Activated naive CD4-positive, alpha-beta T cell treated with anti-CD3 and anti-CD28 coated beads, Interleukin-2, amount 50 U/mL, for 16 hours (primary cell): ENCODE measurements at regions not wholly inside any gene's neighbourhood (a gene's known extent, or its start where the extent isn't known, plus 50 kb on each side); places are given as distances from the start of the nearest gene placed in this dataset.
"Not testable (repeated sequence)": the region's sequence is repeated elsewhere in the genome, so short reads cannot be mapped to it uniquely, and the experiment has no call there.

Experiments
- DNase-seq: peaks from one replicate; pipeline ENCODE4 v3.0.0-alpha.2; 2020

DNA sequence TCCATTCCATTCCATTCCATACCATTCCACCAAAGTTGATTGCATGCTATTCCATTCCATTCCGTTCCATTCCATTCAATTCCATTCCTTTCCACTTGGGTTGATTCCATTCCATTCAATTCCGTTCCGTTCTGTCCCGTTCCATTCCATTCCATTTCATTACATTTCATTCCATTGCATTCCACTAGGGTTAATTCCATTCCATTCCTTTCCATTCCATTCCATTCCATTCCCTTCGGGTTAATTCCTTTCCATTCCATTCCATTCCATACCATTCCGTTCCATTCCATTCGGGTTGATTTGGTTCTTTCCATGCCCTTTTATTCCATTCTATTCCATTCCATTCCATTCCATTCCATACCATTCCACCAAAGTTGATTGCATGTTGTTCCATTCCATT, 131.9 kb downstream of the CWH43 start:
- not testable (repeated sequence) for DNase-seq

DNA sequence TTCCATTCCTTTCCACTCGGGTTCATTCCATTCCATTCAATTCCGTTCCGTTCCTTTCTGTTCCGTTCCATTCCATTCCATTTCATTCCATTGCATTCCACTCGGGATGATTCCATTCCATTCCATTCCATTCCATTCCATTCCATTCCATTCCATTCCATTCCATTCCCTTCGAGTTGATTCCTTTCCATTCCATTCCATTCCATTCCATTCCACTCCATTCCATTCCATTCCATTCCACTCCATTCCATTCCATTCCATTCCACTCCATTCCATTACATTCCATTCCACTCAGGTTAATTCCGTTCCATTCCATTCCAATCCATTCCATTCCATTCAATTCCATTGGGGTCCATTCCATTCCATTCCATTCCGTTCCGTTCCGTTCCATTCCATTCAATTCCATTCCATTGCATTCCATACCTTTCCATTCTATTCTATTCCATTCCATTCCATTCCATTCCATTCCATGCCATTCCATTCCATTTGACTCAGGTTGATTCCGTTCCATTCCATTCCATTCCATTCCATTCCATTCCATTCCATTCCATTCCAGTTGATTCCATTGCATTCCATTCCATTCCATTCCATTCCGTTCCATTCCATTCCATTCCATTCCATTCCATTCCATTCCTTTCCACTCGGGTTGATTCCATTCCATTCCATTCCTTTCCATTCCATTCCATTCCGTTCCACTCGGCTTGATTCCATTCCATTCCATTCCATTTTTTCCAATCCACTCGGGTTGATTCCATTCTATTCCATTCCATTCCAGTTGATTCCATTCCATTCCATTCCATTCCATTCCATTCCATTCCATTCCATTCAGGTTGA, 132.5 kb downstream of the CWH43 start:
- not testable (repeated sequence) for DNase-seq

DNA sequence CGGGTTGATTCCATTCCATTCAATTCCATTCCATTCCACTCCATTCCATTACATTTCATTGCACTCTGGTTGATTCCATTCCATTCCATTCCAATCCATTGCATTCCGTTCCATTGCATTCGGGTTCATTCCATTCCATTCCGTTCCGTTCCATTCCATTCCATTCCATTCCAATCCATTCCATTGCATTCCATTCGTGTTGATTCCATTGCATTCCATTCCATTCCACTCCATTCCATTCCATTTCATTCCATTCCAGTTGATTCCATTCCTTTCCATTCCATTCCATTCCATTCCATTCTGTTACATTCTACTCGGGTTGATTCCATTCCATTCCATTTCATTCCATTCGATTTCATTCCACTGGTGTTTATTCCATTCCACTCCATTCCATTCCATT, 133.3 kb downstream of the CWH43 start:
- not testable (repeated sequence) for DNase-seq

DNA sequence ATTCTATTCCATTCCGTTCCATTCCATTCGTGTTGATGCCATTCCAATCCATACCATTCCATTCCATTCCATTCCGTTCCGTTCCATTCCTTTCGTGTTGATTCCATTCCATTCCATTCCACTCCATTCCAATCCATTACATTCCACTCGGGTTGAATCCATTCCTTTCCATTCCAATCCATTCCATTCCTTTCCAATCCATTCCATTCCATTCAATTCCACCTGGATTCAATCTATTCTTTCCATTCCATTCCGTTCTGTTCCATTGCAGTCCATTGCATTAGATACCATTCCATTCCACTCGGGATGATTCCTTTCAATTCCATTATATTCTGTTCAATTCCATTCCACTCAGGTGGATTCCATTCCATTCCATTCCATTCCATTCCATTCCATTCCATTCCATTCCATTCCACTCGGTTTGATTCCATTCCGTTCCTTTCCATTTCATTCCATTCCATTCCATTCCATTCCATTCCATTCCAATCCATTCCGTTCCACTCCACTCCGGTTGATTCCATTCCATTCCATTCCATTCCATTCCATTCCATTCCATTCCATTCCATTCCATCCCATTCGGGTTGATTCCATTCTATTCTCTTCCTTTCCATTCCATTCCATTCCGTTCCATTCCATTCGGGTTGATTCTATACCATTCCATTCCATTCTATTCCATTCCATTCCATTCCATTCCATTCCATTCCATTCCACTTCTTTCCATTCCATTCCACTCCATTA, 134.1 kb downstream of the CWH43 start:
- not testable (repeated sequence) for DNase-seq

DNA sequence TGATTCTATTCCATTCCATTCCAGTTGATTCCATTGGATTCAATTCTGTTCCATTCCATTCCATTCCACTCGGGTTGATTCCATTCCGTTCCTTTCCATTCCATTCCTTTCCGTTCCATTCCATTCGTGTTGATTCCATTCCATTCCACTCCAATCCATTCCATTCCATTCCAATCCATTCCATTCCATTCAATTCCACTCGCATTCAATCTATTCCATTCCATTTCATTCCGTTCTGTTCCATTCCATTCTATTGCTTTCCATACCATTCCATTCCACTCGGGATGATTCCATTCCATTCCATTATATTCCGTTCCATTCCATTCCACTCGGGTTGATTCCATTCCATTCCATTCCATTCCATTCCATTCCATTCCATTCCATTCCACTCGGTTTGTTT, 134.7 kb downstream of the CWH43 start:
- DNase-seq = not testable (repeated sequence)

DNA sequence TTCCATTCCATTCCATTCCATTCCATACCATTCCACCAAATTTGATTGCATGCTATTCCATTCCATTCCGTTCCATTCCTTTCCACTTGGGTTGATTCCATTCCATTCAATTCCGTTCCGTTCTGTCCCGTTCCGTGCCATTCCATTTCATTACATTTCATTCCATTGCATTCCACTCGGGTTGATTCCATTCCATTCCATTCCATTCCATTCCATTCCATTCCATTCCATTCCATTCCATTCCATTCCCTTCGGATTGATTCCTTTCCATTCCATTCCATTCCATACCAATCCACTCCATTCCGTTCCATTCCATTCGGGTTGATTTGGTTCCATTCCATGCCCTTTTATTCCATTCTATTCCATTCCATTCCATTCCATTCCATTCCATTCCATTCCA, 140.4 kb downstream of the CWH43 start:
- not testable (repeated sequence) for DNase-seq

DNA sequence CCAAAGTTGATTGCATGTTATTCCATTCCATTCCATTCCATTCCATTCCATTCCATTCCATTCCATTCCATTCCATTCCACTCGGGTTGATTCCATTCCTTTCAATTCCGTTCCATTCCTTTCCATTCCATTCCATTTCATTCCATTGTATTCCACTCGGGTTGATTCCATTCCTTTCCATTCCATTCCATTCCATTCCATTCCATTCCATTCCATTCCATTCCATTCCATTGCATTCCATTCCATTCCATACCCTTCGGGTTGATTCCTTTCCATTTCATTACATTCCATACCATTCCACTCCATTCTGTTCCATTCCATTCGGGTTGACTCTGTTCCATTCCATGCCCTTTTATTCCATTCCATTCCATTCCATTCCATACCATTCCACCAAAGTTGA, 140.8 kb downstream of the CWH43 start:
- DNase-seq = not testable (repeated sequence)

DNA sequence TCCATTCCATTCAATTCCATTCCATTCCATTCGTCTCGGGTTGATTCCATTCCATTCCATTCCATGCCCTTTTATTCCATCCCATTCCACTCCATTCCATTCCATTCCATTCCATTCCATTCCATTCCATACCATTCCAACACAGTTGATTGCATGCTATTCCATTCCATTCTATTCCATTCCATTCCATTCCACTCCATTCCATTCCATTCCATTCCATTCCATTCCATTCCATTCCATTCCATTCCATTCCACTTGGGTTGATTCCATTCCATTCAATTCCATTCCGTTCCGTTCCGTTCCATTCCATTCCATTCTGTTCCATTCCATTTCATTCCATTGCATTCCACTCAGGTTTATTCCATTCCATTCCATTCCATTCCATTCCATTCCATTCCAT, 143.3 kb downstream of the CWH43 start:
- not testable (repeated sequence) for DNase-seq

DNA sequence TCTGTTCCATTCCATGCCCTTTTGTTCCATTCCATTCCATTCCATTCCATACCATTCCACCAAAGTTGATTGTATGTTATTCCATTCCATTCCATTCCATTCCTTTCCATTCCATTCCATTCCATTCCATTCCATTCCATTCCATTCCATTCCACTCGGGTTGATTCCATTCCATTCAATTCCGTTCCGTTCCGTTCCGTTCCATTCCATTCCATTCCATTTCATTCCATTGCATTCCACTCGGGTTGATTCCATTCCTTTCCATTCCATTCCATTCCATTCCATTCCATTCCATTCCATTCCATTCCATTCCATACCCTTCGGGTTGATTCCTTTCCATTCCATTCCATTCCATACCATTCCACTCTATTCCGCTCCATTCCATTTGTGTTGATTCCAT, 143.8 kb downstream of the CWH43 start:
- not testable (repeated sequence) for DNase-seq

DNA sequence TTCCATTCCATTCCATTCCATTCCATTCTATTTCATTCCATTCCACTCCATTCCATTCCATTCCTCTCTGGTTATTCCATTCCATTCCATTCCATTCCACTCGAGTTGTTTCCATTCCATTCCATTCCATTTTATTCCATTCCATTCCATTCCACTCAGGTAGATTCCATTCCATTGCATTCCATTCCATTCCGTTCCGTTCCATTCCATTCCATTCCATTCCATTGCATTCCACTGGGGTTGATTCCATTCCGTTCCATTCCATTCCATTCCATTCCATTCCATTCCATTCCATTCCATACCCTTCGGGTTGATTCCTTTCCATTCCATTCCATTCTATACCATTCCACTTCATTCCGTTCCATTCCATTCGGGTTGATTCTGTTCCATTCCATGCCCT, 144.6 kb downstream of the CWH43 start:
- DNase-seq = not testable (repeated sequence)

DNA sequence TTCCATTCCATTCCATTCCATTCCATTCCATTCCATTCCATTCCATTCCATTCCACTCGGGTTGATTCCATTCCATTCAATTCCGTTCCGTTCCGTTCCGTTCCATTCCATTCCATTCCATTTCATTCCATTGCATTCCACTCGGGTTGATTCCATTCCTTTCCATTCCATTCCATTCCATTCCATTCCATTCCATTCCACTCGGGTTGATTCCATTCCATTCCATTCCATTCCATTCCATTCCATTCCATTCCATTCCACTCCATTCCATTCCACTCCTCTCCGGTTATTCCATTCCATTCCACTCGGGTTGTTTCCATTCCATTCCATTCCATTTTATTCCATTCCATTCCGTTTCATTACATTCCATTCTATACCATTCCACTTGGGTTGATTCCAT, 151.0 kb downstream of the CWH43 start:
- not testable (repeated sequence) for DNase-seq

DNA sequence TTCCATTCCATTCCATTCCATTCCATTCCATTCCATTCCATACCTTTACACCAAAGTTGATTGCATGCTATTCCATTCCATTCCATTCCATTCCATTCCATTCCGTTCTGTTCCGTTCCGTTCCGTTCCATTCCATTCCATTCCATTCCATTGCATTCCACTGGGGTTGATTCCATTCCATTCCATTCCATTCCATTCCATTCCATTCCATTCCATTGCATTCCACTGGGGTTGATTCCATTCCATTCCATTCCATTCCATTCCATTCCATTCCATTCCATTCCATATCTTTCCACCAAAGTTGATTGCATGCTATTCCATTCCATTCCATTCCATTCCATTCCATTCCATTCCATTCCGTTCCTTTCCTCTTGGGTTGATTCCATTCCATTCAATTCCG, 151.9 kb downstream of the CWH43 start:
- DNase-seq = not testable (repeated sequence)

DNA sequence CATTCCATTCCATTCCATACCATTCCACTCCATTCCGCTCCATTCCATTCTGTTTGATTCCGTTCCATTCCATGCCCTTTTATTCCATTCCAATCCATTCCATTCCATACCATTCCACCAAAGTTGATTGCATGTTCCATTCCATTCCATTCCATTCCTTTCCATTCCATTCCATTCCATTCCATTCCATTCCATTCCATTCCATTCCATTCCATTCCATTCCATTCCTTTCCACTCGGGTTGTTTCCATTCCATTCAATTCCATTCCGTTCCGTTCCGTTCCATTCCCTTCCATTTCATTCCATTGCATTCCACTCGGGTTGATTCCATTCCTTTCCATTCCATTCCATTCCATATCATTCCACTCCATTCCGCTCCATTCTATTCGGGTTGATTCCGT, 152.7 kb downstream of the CWH43 start:
- not testable (repeated sequence) for DNase-seq

DNA sequence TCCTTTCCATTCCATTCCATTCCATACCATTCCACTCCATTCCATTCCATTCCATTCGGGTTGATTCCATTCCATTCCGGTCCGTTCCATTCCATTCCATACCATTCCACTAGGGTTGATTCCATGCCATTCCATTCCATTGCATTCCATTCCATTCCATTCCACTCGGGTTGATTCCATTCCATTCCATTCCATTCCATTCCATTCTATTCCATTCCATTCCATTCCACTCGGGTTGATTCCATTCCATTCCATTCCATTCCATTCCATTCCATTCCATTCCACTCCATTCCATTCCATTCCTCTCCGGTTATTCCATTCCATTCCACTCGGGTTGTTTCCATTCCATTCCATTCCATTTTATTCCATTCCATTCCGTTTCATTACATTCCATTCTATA, 153.4 kb downstream of the CWH43 start:
- DNase-seq = not testable (repeated sequence)

DNA sequence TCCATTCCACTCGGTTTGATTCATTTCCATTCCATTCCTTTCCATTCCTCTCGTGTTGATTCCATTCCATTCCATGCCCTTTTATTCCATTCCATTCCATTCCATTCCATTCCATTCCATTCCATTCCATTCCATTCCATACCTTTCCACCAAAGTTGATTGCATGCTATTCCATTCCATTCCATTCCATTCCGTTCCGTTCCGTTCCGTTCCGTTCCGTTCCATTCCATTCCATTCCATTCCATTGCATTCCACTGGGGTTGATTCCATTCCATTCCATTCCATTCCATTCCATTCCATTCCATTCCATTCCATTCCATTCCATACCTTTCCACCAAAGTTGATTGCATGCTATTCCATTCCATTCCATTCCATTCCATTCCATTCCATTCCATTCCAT, 154.3 kb downstream of the CWH43 start:
- peak; percentile 34 for DNase-seq

DNA sequence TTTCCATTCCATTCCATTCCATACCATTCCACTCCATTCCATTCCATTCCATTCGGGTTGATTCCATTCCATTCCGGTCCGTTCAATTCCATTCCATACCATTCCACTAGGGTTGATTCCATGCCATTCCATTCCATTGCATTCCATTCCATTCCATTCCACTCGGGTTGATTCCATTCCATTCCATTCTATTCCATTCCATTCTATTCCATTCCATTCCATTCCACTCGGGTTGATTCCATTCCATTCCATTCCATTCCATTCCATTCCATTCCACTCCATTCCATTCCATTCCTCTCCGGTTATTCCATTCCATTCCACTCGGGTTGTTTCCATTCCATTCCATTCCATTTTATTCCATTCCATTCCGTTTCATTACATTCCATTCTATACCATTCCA, 155.9 kb downstream of the CWH43 start:
- not testable (repeated sequence) for DNase-seq

DNA sequence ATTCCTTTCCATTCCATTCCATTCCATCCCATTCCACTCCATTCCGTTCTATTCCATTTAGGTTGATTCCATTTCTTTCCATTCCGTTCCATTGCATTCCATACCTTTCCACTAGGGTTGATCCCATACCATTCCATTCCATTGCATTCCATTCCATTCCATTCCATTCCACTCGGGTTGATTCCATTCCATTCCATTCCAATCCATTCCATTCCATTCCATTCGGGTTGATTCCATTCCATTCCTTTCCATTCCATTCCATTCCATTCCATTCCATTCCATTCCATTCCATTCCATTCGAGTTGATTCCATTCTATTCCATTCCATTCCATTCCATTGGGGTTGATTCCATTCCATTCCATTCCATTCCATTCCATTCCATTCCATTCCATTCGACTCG, 161.1 kb downstream of the CWH43 start:
- DNase-seq = not testable (repeated sequence)

DNA sequence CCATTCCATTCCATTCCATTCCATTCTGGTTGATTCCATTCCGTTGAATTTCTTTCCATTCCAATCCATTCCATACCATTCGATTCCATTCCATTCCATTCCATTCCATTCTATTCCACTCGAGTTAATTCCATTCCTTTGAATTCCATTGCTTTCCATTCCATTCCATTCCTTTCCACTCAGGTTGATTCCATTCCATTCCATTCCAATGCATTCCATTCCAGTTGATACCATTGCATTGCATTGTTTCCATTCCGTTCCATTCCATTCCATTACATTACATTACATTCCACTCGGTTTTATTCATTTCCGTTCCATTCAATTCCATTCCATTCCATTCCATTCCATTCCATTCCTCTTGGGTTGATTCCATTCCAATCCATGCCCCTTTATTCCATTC, 161.5 kb downstream of the CWH43 start:
- not testable (repeated sequence) for DNase-seq

DNA sequence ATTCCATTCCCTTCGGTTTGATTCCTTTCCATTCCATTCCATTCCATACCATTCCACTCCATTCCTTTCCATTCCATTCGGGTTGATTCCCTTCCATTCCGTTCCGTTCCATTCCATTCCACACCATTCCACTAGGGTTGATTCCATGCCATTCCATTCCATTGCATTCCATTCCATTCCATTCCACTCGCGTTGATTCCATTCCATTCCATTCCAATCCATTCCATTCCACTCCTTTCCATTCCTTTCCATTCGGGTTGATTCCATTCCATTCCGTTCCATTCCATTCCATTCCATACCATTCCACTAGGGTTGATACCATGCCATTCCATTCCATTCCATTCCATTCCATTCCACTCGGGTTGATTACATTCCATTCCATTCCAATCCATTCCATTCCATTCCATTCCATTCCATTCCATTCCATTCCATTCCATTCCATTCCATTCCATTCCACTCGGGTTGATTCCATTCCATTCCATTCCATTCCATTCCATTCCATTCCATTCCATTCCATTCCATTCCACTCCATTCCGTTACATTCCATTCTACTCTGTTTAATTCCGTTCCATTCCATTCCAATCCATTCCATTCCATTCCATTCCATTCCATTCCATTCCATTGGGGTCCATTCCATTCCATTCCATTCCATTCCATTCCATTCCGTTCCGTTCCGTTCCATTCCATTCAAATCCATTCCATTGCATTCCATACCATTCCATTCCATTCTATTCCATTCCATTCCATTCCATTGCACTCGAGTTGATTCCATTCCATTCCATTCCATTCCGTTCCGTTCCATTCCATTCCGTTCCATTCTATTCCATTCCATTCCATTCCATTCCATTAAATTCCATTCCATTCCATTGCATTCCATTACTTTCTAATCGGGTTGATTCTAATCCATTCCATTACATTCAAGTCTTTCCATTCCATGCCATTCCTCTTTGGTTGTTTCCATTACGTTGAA, 163.2 kb downstream of the CWH43 start:
- not testable (repeated sequence) for DNase-seq

DNA sequence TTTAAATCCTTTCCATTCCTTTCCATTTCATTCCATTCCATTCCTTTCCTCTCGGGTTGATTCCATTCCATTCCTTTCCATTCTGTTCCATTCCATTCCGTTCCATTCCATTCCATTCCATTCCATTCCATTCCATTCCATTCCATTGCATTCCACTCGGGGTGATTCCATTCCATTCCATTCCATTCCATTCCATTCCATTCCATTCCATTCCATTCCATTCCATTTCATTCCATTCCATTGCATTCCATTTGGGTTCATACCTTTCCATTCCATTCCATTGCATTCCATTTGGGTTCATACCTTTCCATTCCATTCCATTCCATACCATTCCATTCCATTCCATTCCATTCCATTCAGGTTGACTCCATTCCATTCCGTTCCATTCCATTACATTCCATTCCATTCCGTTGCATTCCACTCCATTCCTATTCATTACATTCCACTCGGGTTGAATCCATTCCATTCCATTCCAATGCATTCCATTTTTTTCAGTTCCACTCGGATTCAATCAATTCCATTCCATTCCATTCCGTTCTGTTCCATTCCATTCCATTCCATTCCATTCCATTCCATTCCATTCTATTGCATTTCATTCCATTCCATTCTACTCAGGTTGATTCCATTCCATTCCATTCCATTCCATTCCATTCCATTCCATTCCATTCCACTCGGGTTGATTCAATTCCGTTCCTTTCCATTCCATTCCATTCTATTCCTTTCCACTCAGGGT, 164.4 kb downstream of the CWH43 start:
- not testable (repeated sequence) for DNase-seq

DNA sequence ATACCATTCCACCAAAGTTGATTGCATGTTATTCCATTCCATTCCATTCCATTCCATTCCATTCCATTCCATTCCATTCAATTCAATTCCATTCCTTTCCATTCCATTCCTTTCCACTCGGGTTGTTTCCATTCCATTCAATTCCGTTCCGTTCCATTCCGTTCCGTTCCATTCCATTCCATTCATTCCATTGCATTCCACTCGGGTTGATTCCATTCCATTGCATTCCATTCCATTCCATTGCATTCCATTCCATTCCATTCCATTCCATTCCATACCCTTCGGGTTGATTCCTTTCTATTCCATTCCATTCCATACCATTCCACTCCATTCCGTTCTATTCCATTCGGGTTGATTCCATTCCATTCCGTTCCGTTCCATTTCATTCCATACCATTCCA, 166.9 kb downstream of the CWH43 start:
- DNase-seq = not testable (repeated sequence)
